GM06990 (cell line): ENCODE measurements at regions not wholly inside any gene's neighbourhood (a gene's known extent, or its start where the extent isn't known, plus 50 kb on each side); places are given as distances from the start of the nearest gene placed in this dataset.

ENCODE experiments used
- DNase-seq: peaks from one replicate; pipeline ENCODE4 v3.0.0-alpha.2; 2011; ENCODE audit not compliant: insufficient read length; ENCODE audit errors: extremely low read depth
- H3K27me3 ChIP-seq: replicated peaks from 2 replicates; pipeline ENCODE4 v1.6.0; 2011; ENCODE audit warnings: low read length; ENCODE audit not compliant: control insufficient read depth, insufficient read depth
- H3K36me3 ChIP-seq: 2 replicates; pipeline ENCODE4 v1.5.1; 2011; ENCODE audit warnings: low read length; ENCODE audit not compliant: control insufficient read depth, insufficient read depth
- H3K4me3 ChIP-seq: replicated peaks from 2 replicates; pipeline ENCODE4 v1.5.1; 2011; ENCODE audit warnings: low read depth, mild to moderate bottlenecking, control low read depth, low read length
- CTCF ChIP-seq: IDR thresholded peaks from 2 replicates; pipeline ENCODE4 v1.5.1; 2011; ENCODE audit warnings: low read length, control low read depth, mild to moderate bottlenecking, inconsistent platforms; ENCODE audit not compliant: insufficient read depth, poor library complexity, severe bottlenecking

- DNase-seq: no peak
- TF ChIP-seq CTCF: no peak
- Histone ChIP-seq H3K4me3 (no peak overlapping the region), H3K36me3 (no peaks in the 10 kb centered on the region), H3K27me3 (peaks cover 1% of the 10 kb centered on the region)
Observed at GRCh38 chr2:120465989-120466703, 120.2 kb downstream of the INHBB start.

DNA sequence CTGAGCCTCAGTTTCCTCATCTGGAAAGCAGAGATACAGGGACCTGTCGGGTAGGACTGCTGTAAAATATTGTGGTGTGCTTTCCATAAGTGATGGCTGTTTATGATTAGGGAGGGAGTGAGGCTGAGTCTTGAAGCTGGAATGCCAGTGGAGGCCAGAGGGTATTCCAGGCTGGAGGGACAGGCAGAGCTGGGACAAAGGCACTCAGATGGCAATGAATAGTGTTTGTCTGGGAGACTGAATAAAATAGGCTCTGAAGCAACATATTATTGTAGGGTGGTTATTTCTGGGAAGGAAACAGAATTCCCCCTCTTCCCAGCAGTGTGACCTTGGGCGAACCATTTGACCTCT is 120.7 kb downstream of the INHBB start:
- Histone ChIP-seq H3K4me3 (no peak overlapping the region), H3K36me3 (no peaks in the 10 kb centered on the region), H3K27me3 (peaks cover 1% of the 10 kb centered on the region)
- no peak for DNase-seq
- no peak for TF ChIP-seq CTCF

DNA sequence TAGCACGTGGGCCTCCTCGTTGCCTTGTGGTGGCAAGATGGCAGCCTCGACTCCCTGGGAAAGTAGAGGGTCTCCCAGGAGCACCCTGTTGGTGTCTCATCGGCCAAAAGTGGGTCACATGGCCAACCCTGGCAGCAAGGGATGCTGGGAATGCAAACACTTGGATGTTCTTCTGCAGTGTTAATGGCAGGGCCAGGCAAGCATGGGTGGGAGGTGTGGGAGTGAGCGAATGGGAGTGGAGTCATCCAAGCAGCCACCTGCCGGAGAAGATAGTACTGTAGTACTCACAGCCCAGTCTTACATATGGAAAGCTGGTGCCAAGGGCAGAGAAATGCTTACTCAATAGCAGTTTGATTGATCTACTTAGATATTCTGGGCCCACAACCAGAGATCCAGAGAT is 122.2 kb downstream of the INHBB start:
- Histone ChIP-seq H3K36me3 (no peaks in the 10 kb centered on the region), H3K27me3 (peaks cover 3% of the 10 kb centered on the region), H3K4me3 (no peak overlapping the region)
- no peak for TF ChIP-seq CTCF
- no peak for DNase-seq

GRCh38 chr2:120469426-120469825 is 123.5 kb downstream of the INHBB start:
- Histone ChIP-seq H3K27me3 (peaks cover 2% of the 10 kb centered on the region), H3K36me3 (no peaks in the 10 kb centered on the region), H3K4me3 (no peak overlapping the region)
- TF ChIP-seq CTCF: no peak
- no peak for DNase-seq

DNA sequence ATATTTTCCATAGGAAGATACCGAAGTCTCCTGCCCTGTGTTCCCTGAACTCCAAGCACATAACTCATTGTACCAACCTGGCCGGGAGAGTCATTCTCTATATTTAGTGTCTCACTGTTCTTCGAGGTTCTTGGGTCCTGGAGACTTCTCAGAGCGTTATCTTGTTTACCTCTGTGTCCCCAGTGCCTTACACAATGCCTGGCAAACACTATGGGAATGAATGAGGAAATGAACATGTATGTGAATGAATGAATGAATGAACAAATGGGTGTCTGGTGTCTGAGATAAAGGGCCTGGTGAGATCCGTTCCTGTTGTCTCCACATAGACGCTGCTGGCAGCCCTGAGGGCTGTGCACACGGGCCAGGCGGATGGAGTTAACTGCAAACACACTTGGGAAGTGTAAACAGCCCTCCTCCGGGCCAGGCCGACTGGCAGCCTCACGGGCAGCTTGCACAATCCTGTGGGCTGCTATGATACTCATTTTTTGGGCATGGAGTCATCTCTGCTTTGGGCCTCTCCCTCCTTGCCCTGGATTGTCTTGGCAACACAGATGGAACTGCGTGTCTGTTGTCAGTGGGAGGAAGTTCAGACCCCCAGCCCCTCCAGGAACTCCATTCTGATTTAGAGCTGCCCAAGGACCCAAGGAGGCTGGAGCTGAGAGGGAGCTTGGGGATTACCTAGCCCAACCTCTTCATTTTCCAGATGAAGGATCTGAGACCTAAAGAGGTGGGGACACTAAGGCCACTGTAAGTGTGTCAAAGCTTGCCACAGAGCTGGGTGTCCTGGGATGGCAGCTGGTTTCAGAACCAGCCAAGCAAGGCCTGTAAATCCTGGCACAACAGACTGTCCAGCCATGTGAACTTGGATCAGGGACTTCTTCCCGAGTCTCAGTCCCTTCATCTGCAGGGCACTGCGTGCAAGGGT is 124.4 kb downstream of the INHBB start:
- Histone ChIP-seq H3K27me3 (peaks cover 2% of the 10 kb centered on the region), H3K4me3 (no peak overlapping the region), H3K36me3 (no peaks in the 10 kb centered on the region)
- DNase-seq: no peak
- no peak for TF ChIP-seq CTCF
